Colonic mucosa (tissue), 4 donors: ENCODE measurements at regions not wholly inside any gene's neighbourhood (a gene's known extent, or its start where the extent isn't known, plus 50 kb on each side); places are given as distances from the start of the nearest gene placed in this dataset.

Experiments used
- DNase-seq: peaks from one replicate; pipeline ENCODE4 v3.0.0-alpha.2; 2020
- H3K27ac ChIP-seq: fragments of 200-600 bp; one replicate; pipeline ENCODE4 v1.8.0; 2021
- H3K27me3 ChIP-seq: fragments of 200-600 bp; one replicate; pipeline ENCODE4 v1.8.0; 2021
- H3K36me3 ChIP-seq: fragments of 200-600 bp; one replicate; pipeline ENCODE4 v1.8.0; 2021
- H3K4me1 ChIP-seq: fragments of 200-600 bp; one replicate; pipeline ENCODE4 v1.8.0; 2021; ENCODE audit warnings: mild to moderate bottlenecking
- H3K4me3 ChIP-seq: fragments of 200-600 bp; one replicate; pipeline ENCODE4 v1.8.0; 2021
- H3K9ac ChIP-seq, 2 donors: one replicate each; pipeline ENCODE4 v1.7.0; 2013; ENCODE audit warnings: control low read depth in 2 of 2, low read depth in 2 of 2, low read length in 2 of 2
- H3K9me3 ChIP-seq: fragments of 200-600 bp; one replicate; pipeline ENCODE4 v1.8.0; 2021
- CTCF ChIP-seq: fragments of 200-600 bp; IDR thresholded peaks from one replicate; pipeline ENCODE4 v1.8.0; 2022; ENCODE audit warnings: antibody characterized with exemption, mild to moderate bottlenecking
- intact Hi-C: fragments of 100-400 bp; cut with DNase I; formaldehyde crosslinking; loops from one replicate; pipeline ENCODE4 v1.14.1; 2022
- donor health status: healthy.
- donor health status: DM: no; HTN: no; CAD: no.
- donor health status: DM: no; HTN: no; CAD: no.

- intact Hi-C loops, result no loop called here
- no peak overlapping the region for H3K27ac ChIP-seq
- H3K4me3 ChIP-seq, result no peak overlapping the region
These were observed 191.3 kb downstream of the OR13H1 start for GRCh38 chrX:131735127-131735526.

GRCh38 chrX:131739823-131740222 is 195.9 kb downstream of the OR13H1 start:
- Histone ChIP-seq H3K27me3 (no peaks in the 10 kb centered on the region), H3K4me1 (no peaks in the 10 kb centered on the region)
- intact Hi-C loops, result no loop called here

More at GRCh38 chrX:131735127-131735526, 191.3 kb downstream of the OR13H1 start:
- no peaks in the 10 kb centered on the region for H3K9me3 ChIP-seq
- no peaks in the 10 kb centered on the region for H3K4me1 ChIP-seq
- no peak for TF ChIP-seq CTCF
- no peaks in the 10 kb centered on the region for H3K36me3 ChIP-seq
- no peaks in the 10 kb centered on the region for H3K27me3 ChIP-seq
- H3K9ac ChIP-seq, result no peak overlapping the region
- no peak for DNase-seq

GRCh38 chrX:131741103-131741581 is 197.3 kb downstream of the OR13H1 start:
- no peaks in the 10 kb centered on the region for H3K9me3 ChIP-seq
- peak overlapping the region; percentile 67 for H3K27ac ChIP-seq
- peak; percentile 92 for DNase-seq
- no peaks in the 10 kb centered on the region for H3K36me3 ChIP-seq
- H3K4me3 ChIP-seq, result peak overlapping the region; percentile 31
- no peaks in the 10 kb centered on the region for H3K27me3 ChIP-seq
- peak overlapping the region in 1 of 2 donors; percentile 35 for H3K9ac ChIP-seq
- no peaks in the 10 kb centered on the region for H3K4me1 ChIP-seq
- peak; percentile 21 for TF ChIP-seq CTCF
- intact Hi-C loops, result no loop called here

More at GRCh38 chrX:131739823-131740222, 195.9 kb downstream of the OR13H1 start:
- Histone ChIP-seq H3K9ac (no peak overlapping the region), H3K36me3 (no peaks in the 10 kb centered on the region), H3K9me3 (no peaks in the 10 kb centered on the region), H3K4me3 (no peak overlapping the region), H3K27ac (no peak overlapping the region)
- no peak for DNase-seq
- no peak for TF ChIP-seq CTCF

GRCh38 chrX:131745942-131746489 is 202.1 kb downstream of the OR13H1 start:
- no peak for DNase-seq
- no peaks in the 10 kb centered on the region for H3K27me3 ChIP-seq
- peak overlapping the region in 1 of 2 donors; percentile 24 for H3K9ac ChIP-seq
- TF ChIP-seq CTCF, result no peak
- no peak overlapping the region for H3K27ac ChIP-seq
- no peaks in the 10 kb centered on the region for H3K4me1 ChIP-seq
- no peaks in the 10 kb centered on the region for H3K9me3 ChIP-seq
- intact Hi-C loops, result no loop called here
- H3K4me3 ChIP-seq, result no peak overlapping the region
- no peaks in the 10 kb centered on the region for H3K36me3 ChIP-seq

- peak; percentile 91 for DNase-seq
- Histone ChIP-seq H3K4me3 (peak overlapping the region; percentile 43), H3K27ac (peak overlapping the region; percentile 65), H3K36me3 (no peaks in the 10 kb centered on the region), H3K27me3 (no peaks in the 10 kb centered on the region), H3K9ac (peak overlapping the region; percentile 49 to 56), H3K9me3 (no peaks in the 10 kb centered on the region), H3K4me1 (no peaks in the 10 kb centered on the region)
- intact Hi-C loops, result no loop called here
- TF ChIP-seq CTCF, result no peak
These were observed 202.7 kb downstream of the OR13H1 start for GRCh38 chrX:131746491-131746968.
